MM.1S (cell line): ENCODE measurements at regions not wholly inside any gene's neighbourhood (a gene's known extent, or its start where the extent isn't known, plus 50 kb on each side); places are given as distances from the start of the nearest gene placed in this dataset.

Source experiments
- DNase-seq: peaks from one replicate; pipeline ENCODE4 v3.0.0-alpha.2; 2015
- H2AFZ ChIP-seq: fragments of 300-600 bp; sonication (generic); 2 replicates; pipeline ENCODE4 v1.6.0; 2016; ENCODE audit warnings: antibody characterized with exemption, low read length
- H3F3A ChIP-seq: fragments of 300-600 bp; sonication (generic); 2 replicates; pipeline ENCODE4 v1.6.1; 2016; ENCODE audit warnings: mild to moderate bottlenecking, antibody characterized with exemption, low read length, moderate library complexity, mixed read lengths; ENCODE audit not compliant: insufficient read depth
- H3K27ac ChIP-seq: fragments of 300-600 bp; sonication (generic); 2 replicates; pipeline ENCODE4 v1.5.1; 2016; ENCODE audit warnings: mild to moderate bottlenecking, low read length
- H3K27me3 ChIP-seq: fragments of 300-600 bp; sonication (generic); replicated peaks from 2 replicates; pipeline ENCODE4 v1.6.0; 2016; ENCODE audit warnings: low read length; ENCODE audit not compliant: insufficient read depth
- H3K36me3 ChIP-seq: fragments of 300-600 bp; sonication (generic); replicated peaks from 2 replicates; pipeline ENCODE4 v1.6.1; 2016; ENCODE audit warnings: mild to moderate bottlenecking, low read length, mixed read lengths; ENCODE audit not compliant: insufficient read depth
- H3K4me1 ChIP-seq: fragments of 300-600 bp; sonication (generic); 2 replicates; pipeline ENCODE4 v1.6.1; 2016; ENCODE audit warnings: low read length, mixed read lengths
- H3K4me2 ChIP-seq: fragments of 300-600 bp; sonication (generic); 2 replicates; pipeline ENCODE4 v1.6.0; 2016; ENCODE audit warnings: low read depth, low read length
- H3K4me3 ChIP-seq: fragments of 300-600 bp; sonication (generic); 2 replicates; pipeline ENCODE4 v1.5.1; 2016; ENCODE audit warnings: low read length, mixed read lengths
- H3K79me2 ChIP-seq: fragments of 300-600 bp; sonication (generic); 2 replicates; pipeline ENCODE4 v1.6.1; 2016; ENCODE audit warnings: mixed run types, low read length, mixed read lengths
- H3K9ac ChIP-seq: fragments of 300-600 bp; sonication (generic); 2 replicates; pipeline ENCODE4 v1.6.1; 2016; ENCODE audit warnings: low read length, mixed read lengths
- H3K9me2 ChIP-seq: fragments of 300-600 bp; sonication (generic); replicated peaks from 2 replicates; pipeline ENCODE4 v1.6.1; 2016; ENCODE audit warnings: mild to moderate bottlenecking, low read length, mixed read lengths; ENCODE audit not compliant: insufficient read depth
- H3K9me3 ChIP-seq: fragments of 300-600 bp; sonication (generic); replicated peaks from 2 replicates; pipeline ENCODE4 v1.6.1; 2016; ENCODE audit warnings: mild to moderate bottlenecking, low read length, mixed read lengths; ENCODE audit not compliant: insufficient read depth
- H4K20me1 ChIP-seq: fragments of 300-600 bp; sonication (generic); 2 replicates; pipeline ENCODE4 v1.6.1; 2016; ENCODE audit warnings: mild to moderate bottlenecking, low read length, moderate library complexity, mixed read lengths; ENCODE audit not compliant: insufficient read depth
- EZH2 ChIP-seq: fragments of 300-600 bp; sonication (generic); optimal IDR thresholded peaks from 2 replicates; pipeline ENCODE3; 2017; ENCODE audit warnings: low read depth, mild to moderate bottlenecking, antibody characterized with exemption, low read length, mixed read lengths
- EZH2phosphoT487 ChIP-seq: fragments of 300-600 bp; sonication (generic); IDR thresholded peaks from 2 replicates; pipeline ENCODE4 v1.6.1; 2018; ENCODE audit warnings: antibody characterized with exemption, low read length
- TF ChIP-seq, protein P1 (sequence below): fragments of 300-600 bp; sonication (generic); IDR thresholded peaks from 2 replicates; pipeline ENCODE4 v1.5.1; 2016; ENCODE audit warnings: antibody characterized with exemption, low read length, mixed read lengths

DNA sequence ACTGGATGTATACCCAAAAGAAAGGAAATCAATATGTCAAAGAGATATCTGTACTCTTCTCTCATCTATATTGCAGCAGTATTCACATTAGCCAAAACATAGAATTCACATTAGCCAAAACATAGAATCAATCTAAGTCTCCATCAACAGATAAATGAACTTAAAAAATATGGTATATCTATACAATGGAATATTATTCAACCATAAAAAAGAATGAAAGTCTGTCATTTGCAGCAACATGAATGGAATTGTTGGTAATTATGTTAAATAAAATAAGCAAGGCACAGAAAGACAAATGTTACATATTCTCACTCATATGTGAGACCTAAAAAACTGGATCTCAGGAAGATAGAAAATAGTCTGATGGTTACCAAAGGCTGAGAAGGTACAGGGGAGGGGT, 212.1 kb upstream of the ZC3H15 start:
- Histone ChIP-seq H4K20me1 (no peaks in the 10 kb centered on the region), H3K9me3 (no peaks in the 10 kb centered on the region), H2AFZ (no peak overlapping the region), H3K9me2 (no peaks in the 10 kb centered on the region), H3F3A (no peaks in the 10 kb centered on the region), H3K4me1 (no peaks in the 10 kb centered on the region), H3K4me3 (no peak overlapping the region), H3K27ac (no peak overlapping the region), H3K4me2 (no peak overlapping the region), H3K36me3 (no peaks in the 10 kb centered on the region), H3K79me2 (no peaks in the 10 kb centered on the region), H3K9ac (no peak overlapping the region), H3K27me3 (no peaks in the 10 kb centered on the region)
- TF ChIP-seq EZH2 (no peak), EZH2phosphoT487 (no peak)
- TF ChIP-seq, protein P1, sequence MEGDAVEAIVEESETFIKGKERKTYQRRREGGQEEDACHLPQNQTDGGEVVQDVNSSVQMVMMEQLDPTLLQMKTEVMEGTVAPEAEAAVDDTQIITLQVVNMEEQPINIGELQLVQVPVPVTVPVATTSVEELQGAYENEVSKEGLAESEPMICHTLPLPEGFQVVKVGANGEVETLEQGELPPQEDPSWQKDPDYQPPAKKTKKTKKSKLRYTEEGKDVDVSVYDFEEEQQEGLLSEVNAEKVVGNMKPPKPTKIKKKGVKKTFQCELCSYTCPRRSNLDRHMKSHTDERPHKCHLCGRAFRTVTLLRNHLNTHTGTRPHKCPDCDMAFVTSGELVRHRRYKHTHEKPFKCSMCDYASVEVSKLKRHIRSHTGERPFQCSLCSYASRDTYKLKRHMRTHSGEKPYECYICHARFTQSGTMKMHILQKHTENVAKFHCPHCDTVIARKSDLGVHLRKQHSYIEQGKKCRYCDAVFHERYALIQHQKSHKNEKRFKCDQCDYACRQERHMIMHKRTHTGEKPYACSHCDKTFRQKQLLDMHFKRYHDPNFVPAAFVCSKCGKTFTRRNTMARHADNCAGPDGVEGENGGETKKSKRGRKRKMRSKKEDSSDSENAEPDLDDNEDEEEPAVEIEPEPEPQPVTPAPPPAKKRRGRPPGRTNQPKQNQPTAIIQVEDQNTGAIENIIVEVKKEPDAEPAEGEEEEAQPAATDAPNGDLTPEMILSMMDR = no peak
- DNase-seq = no peak

DNA sequence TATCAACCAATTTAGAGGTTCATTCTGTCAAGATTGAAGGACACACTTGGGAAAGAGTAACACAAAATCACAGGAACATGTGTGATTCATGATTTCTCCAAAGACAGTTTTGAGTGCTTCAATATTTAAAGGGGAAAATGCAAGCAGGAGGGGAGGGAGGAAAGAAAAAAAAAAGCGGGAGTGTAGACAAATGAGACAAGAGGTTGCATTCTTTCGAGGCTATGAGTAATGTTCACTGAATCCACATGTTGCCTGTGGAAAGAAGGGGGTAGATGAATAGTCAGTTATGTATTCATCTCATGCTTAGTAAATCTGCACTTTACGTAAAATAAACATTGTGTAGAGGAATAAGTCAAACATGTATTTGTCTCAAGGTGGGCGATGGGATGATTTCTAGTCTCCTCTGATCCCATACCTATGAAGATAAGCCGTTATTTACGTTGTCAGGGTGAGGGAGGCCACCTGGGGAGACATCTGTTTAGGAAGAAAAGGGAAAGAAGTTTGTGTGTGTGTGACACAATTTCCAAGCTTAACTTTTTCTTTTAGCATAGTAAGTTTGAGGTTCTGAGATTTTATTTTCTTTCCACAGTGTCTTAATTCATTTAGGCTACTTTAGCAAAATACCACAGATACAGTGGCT, 211.0 kb upstream of the ZC3H15 start:
- TF ChIP-seq EZH2phosphoT487 (no peak), EZH2 (no peak)
- TF ChIP-seq, protein P1 = no peak

DNA sequence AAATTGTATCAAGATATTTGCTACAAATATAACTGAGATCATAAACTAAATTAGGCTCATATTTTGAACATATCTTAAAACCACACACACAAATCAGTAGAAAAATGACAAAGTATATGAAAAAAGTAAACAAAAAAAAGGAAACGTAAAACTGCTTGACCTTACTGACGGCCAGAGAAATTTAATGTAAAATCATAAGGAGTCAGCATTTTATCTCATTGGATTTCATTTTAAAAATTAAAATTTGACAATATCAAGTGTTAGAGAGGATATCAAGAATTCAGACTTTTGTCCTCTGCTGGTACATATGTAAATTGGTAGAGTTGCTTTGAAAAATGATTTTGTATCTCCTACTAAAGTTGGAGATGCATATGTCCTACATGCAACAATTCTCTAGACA, 209.2 kb upstream of the ZC3H15 start:
- TF ChIP-seq, protein P1 = no peak
- no peak for TF ChIP-seq EZH2phosphoT487
- TF ChIP-seq EZH2 = no peak
- no peak overlapping the region for H3K9ac ChIP-seq
- H3K4me1 ChIP-seq = no peaks in the 10 kb centered on the region
- H3K4me2 ChIP-seq = no peak overlapping the region
- H2AFZ ChIP-seq = no peak overlapping the region
- H3K4me3 ChIP-seq = no peak overlapping the region
- H3K36me3 ChIP-seq = no peaks in the 10 kb centered on the region
- no peaks in the 10 kb centered on the region for H3K27me3 ChIP-seq
- no peak for DNase-seq
- H3K27ac ChIP-seq = no peak overlapping the region
- no peaks in the 10 kb centered on the region for H3K9me2 ChIP-seq
- no peaks in the 10 kb centered on the region for H3F3A ChIP-seq
- no peaks in the 10 kb centered on the region for H3K79me2 ChIP-seq
- no peaks in the 10 kb centered on the region for H3K9me3 ChIP-seq
- no peaks in the 10 kb centered on the region for H4K20me1 ChIP-seq

More for the DNA sequence above, 211.0 kb upstream of the ZC3H15 start:
- Histone ChIP-seq H3K4me3 (no peak overlapping the region), H3K79me2 (no peaks in the 10 kb centered on the region), H3K9me2 (no peaks in the 10 kb centered on the region), H3K4me2 (no peak overlapping the region), H3K27ac (no peak overlapping the region), H3K9me3 (no peaks in the 10 kb centered on the region), H3K9ac (no peak overlapping the region), H2AFZ (no peak overlapping the region), H3K36me3 (no peaks in the 10 kb centered on the region), H3K27me3 (no peaks in the 10 kb centered on the region), H3F3A (no peaks in the 10 kb centered on the region), H4K20me1 (no peaks in the 10 kb centered on the region), H3K4me1 (no peaks in the 10 kb centered on the region)
- DNase-seq = no peak
